ENCODE measurements at regions not wholly inside any gene's neighbourhood (a gene's known extent, or its start where the extent isn't known, plus 50 kb on each side); places are given as distances from the start of the nearest gene placed in this dataset.

DNA sequence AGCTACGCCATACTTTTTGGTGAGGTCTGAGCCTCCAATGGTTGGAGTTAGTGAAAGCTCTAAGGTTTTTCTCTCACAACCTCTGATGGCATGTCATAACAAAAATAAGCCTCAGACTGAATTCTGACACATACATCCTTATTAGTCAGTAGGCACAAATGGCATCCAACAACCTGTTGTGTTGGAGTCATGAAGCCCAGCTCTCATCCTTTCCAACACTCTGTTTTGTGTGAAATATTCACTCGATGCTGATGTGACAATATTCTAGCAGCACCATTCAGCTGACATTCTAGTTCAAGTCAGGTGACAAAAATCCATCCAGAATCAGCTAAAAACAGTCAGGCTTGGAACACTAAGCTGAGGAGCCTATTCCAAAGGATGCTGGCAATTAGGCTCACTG lies 603.2 kb upstream of the ID2 start:
- DNase-seq, result no peak

- no peak for DNase-seq
Measured at GRCh38 chr2:8080063-8080462, 601.8 kb upstream of the ID2 start.

GRCh38 chr2:8081130-8081529 lies 600.7 kb upstream of the ID2 start:
- DNase-seq, result no peak

DNA sequence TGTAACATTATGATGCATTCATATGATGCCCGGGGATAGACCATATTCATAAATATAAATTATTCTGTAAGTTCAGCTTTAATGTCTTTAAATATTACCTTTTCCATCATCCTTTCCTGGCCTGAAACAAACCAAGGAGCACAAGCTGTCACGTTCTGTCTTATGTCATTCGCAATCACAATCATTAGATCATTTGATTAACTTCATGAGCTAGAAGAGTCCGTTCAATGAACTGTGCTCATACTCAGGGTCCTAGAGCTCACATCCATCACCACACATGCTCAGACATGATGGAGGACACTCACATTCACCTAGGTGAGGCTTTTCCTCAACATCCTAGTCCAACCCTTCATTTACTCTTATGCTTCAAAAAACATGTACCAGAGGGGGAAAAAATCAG lies 599.0 kb upstream of the ID2 start:
- DNase-seq, result no peak

DNA sequence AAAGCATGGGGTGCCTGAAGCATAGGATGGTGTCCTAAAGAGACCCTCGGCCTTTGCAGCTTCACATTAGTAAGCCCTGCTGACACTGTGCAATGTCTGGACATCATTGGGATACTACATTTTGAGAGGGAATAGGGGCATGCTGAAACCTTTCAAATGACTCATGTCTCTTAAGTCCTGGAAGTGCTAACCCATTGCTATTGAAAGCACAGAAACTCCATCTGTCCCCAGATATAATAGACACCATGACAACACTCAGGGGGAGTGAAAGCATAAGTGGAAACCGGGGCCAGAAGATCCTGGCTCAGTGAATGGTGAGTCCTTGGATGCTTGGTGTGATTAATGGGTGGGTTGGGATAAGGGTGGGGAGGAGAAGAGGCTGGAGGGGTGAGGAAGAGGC lies 595.5 kb upstream of the ID2 start:
- no peak for DNase-seq

DNA sequence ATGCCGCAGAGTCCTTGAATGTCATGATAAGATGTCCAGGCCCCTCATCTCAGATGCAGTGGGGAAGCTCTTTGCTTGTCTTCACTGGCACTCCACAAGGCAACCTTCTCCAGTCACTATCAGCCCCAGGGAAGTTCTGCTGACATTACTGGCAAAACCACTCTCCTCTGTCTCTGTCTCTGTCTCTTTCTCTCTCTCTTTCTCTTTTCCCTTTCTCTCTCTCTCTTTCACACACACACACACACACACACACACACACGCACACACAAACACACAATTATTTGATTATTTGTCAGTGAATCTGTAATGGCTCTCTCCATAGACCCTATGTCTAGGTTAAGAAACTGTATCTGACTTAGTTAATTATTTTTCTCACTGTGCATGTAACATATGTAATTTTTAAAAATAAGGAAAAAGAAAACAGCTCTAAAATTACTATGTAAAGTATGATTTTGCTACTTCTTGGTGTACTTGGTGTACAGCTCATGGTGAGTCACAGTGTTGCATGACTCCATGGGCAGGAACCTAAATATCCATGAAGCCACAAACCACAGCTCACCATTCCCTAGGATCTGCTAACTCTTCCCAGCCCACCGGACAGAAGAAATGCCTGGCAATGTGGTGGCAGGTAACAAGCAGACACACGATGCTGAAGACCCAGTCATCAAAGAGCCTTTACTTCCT lies 594.9 kb upstream of the ID2 start:
- DNase-seq, result no peak

DNA sequence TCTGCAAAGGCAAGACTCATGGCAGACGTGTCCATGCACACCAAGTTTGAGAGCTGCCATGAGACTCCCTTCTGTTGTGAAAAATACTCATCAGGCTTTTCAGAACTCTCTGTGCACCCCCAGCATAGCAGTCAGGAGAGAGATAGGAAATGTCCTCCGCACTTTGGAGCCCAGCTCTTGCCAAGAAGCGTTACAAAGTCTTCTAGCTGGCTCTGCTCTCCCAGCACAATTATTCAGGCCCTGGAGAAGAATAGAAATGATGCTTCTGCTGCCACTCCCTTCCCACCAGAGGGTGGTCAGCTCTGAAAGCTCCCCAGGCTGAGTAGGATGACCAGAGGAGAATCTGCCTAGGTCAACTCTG lies 594.4 kb upstream of the ID2 start:
- no peak for DNase-seq

GRCh38 chr2:8088810-8089209 lies 593.0 kb upstream of the ID2 start:
- no peak for DNase-seq

DNA sequence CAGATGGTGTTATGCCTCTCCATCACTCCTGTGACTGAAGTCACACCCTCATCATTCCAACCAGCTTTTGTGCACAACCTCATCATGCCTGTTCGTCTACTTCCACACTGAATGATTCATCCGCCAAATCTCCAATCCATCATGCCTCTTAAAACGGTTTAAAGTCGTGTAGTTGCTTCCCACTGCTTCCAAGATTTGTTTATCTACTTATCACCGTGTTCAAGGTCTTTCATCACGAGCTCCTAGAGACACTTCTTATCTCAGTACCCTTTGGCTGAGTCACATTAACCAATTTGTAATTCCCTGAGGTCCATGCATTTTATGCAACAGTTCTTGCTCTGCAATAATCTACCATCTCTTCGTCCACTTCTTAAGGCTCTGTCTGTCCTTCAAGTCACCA lies 592.3 kb upstream of the ID2 start:
- no peak for DNase-seq

GRCh38 chr2:8090748-8091700 lies 590.8 kb upstream of the ID2 start:
- no peak for DNase-seq

- peak; percentile 71 for DNase-seq
Measured at GRCh38 chr2:8094526-8094925, 587.3 kb upstream of the ID2 start.

DNA sequence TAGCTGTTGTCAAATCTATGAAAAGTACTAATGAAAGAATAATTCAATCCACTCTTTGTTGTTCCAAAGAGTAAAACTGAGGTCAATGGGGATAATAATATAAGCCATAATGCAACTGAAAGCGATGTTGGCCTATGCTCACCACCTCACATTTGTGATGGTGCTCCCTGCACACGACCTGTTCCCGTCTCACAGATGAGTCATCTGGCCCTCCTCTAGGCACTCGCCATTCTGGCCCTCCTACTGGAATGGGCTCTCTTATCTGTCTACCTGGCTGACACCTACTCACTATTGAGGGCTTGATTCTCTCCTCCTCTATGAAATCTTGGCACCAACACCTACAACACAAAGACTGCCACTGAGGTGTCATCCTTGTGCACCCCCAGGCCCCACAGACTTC lies 585.9 kb upstream of the ID2 start:
- DNase-seq, result no peak

DNA sequence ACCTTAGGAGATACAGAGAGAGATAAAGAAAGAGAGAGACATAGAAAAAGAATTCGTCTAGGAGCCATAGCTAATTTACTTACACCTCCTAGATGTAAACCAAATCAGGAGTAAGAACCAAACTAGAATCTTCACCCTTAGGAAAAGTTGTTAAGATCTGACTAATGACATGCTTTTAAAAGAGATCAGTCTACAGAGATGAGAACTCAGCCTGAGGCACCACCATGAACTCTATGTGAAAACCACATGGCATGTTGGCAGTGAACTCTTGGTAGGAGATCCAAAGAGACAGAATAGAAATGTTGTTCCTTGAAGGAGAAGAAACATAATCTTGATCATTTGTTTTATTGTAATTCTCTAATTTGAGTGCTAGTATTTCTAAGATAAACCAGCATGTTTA lies 585.4 kb upstream of the ID2 start:
- DNase-seq, result no peak

- no peak for DNase-seq
Measured at GRCh38 chr2:8098476-8099266, 583.2 kb upstream of the ID2 start.

- DNase-seq, result no peak
Measured at GRCh38 chr2:8099267-8099582, 582.6 kb upstream of the ID2 start.

GRCh38 chr2:8101614-8102277 lies 580.1 kb upstream of the ID2 start:
- no peak for DNase-seq

DNA sequence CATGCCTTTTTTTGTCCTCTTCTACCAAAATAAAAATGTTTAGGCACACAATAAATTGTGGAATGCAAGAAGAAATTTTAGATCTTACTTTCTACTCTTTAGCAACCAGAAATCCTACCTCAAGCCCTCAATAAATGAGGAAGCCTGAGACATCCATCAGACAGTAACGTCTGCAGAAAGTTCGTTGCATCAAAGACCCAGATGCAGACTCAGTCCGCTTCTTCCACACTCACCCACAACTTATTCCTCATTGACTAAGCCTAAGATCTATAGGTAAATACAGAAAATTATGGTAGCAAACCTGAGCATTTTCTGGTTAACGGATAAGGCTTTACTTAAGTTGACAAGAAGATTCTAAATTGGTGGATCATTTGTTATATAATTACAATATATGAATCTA lies 579.4 kb upstream of the ID2 start:
- no peak for DNase-seq

GRCh38 chr2:8103085-8103708 lies 578.7 kb upstream of the ID2 start:
- DNase-seq, result no peak

- DNase-seq, result no peak
Measured at GRCh38 chr2:8107150-8107549, 574.7 kb upstream of the ID2 start.

GRCh38 chr2:8107621-8108378 lies 574.1 kb upstream of the ID2 start:
- DNase-seq, result no peak

- no peak for DNase-seq
Measured at GRCh38 chr2:8110716-8111115, 571.1 kb upstream of the ID2 start.

- DNase-seq, result no peak
Measured at GRCh38 chr2:8111193-8111592, 570.7 kb upstream of the ID2 start.

Measured in NCI-H2227 treated with DMSO at 0.1 percent for 48 hours (cell line).